Lower leg skin (tissue), 4 donors: ENCODE measurements at regions not wholly inside any gene's neighbourhood (a gene's known extent, or its start where the extent isn't known, plus 50 kb on each side); places are given as distances from the start of the nearest gene placed in this dataset.

Experiments used
- DNase-seq, 2 donors: peaks; one replicate each; pipeline ENCODE4 v3.0.0-alpha.2; 2019; ENCODE audit warnings: low spot score in 2 of 2
- H3K4me3 ChIP-seq: fragments of 200-600 bp; sonication (generic); 2 replicates; pipeline ENCODE4 v1.5.1; 2017; ENCODE audit warnings: mild to moderate bottlenecking, low read depth; ENCODE audit not compliant: poor library complexity, severe bottlenecking
- CTCF ChIP-seq, 3 donors: fragments of 450-650 bp; IDR thresholded peaks; one replicate each; pipeline ENCODE4 v1.5.1; 2016; ENCODE audit warnings: antibody characterized with exemption in 3 of 3, mild to moderate bottlenecking in 3 of 3, moderate library complexity in 2 of 3
- POLR2A ChIP-seq, 2 donors: fragments of 450-650 bp; IDR thresholded peaks; one replicate each; pipeline ENCODE4 v1.6.1; 2016 to 2017; ENCODE audit warnings: antibody characterized with exemption in 2 of 2, mild to moderate bottlenecking in 1 of 2, moderate library complexity in 1 of 2
- WGBS, 2 donors: methylation state at CpG; one replicate each; pipeline ENCODE4 v1.1.5; 2018; 5-methylcytosine and 5-hydroxymethylcytosine counted together
- intact Hi-C: fragments of 100-400 bp; cut with DNase I; formaldehyde crosslinking; loops from one replicate; pipeline ENCODE4 v1.15.0; 2023; ENCODE audit warnings: low total_unique reads

GRCh38 chr4:130901321-130901720 is 1805.4 kb downstream of the C4orf33 start:
- no peak overlapping the region for H3K4me3 ChIP-seq
- DNase-seq, result no peak
- TF ChIP-seq CTCF (IDR thresholded peaks at IDR 0.05) (no peak), POLR2A (IDR thresholded peaks at IDR 0.05) (no peak)
- intact Hi-C loops, result no loop called here
- 70 to 80% methylated on average over 5 of the region's 5 CpGs for WGBS, 2 donors

DNA sequence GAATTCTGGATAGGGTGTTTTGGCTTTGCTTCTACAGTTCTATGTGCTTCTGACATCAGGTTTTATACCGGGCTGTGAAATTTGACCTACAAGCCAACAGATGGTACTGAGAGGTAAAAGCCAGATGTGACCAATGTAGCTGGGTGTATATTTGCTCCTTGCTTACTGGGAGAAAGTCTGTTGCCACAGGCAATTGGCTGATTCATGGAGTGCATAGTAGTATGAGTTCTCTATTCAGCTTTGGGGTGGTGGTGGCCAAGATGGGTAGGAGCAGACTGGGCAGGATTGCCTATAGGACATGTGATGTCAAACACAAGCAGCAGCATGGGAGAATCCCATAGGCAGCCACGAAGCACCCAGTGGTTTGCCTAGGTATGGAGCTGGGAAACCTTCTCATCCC is 1827.0 kb downstream of the C4orf33 start:
- WGBS, 2 donors, result 76% methylated on average over 2 of the region's 2 CpGs
- no peak for DNase-seq
- H3K4me3 ChIP-seq, result no peak overlapping the region

GRCh38 chr4:130955520-130955919 is 1859.6 kb downstream of the C4orf33 start:
- WGBS, 2 donors, result 84 to 93% methylated on average over 1 of the region's 1 CpG
- TF ChIP-seq POLR2A (IDR thresholded peaks at IDR 0.05) (no peak), CTCF (IDR thresholded peaks at IDR 0.05) (no peak)
- DNase-seq, result no peak
- intact Hi-C loops, result no loop called here
- H3K4me3 ChIP-seq, result no peak overlapping the region

More for the DNA sequence above, 1827.0 kb downstream of the C4orf33 start:
- TF ChIP-seq POLR2A (IDR thresholded peaks at IDR 0.05), result no peak
- no peak for TF ChIP-seq CTCF (IDR thresholded peaks at IDR 0.05)
- intact Hi-C loops, result no loop called here

DNA sequence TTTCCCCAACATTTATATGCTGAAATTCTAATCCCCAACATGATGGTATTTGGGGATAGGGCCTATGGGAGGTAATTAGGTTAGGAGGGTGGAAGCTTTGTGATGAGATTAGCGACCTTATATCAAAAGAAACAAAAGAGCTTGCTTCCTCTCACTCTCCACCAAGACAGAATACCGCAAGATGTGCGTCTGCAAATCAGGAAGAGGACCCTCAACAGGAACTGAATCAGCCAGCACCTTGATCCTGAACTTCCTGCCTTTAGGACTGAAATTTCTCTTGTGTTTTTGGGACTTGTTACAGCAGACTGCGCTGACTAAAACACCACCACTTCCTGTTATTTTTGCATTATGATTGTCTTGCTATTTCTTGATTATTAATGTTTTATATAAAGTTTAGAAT is 1889.4 kb downstream of the C4orf33 start:
- TF ChIP-seq POLR2A (IDR thresholded peaks at IDR 0.05) (no peak), CTCF (IDR thresholded peaks at IDR 0.05) (no peak)
- 66 to 70% methylated on average over 4 of the region's 4 CpGs for WGBS, 2 donors
- no peak for DNase-seq
- intact Hi-C loops, result no loop called here
- no peak overlapping the region for H3K4me3 ChIP-seq

GRCh38 chr4:130995988-130996387 is 1900.0 kb downstream of the C4orf33 start:
- 69 to 82% methylated on average over 2 of the region's 2 CpGs for WGBS, 2 donors
- DNase-seq, result no peak
- intact Hi-C loops, result no loop called here
- no peak overlapping the region for H3K4me3 ChIP-seq
- TF ChIP-seq POLR2A (IDR thresholded peaks at IDR 0.05) (no peak), CTCF (IDR thresholded peaks at IDR 0.05) (no peak)

- TF ChIP-seq POLR2A (IDR thresholded peaks at IDR 0.05) (no peak), CTCF (IDR thresholded peaks at IDR 0.05) (no peak)
- H3K4me3 ChIP-seq, result no peak overlapping the region
- intact Hi-C loops, result no loop called here
- DNase-seq, result no peak
Measured at GRCh38 chr4:131001371-131001770, 1905.4 kb downstream of the C4orf33 start.
